H1 (cell line): ENCODE measurements at regions not wholly inside any gene's neighbourhood (a gene's known extent, or its start where the extent isn't known, plus 50 kb on each side); places are given as distances from the start of the nearest gene placed in this dataset.

Experiments
- CTCF ChIA-PET: fragments of 300-600 bp; sonication (Branson Sonifier 250); formaldehyde crosslinking; loops from one replicate; lab custom pipeline; 2021; ENCODE audit not compliant: partially characterized antibody; lab: Charles Lee
- POLR2A ChIA-PET: fragments of 300-600 bp; sonication (Branson Sonifier 250); formaldehyde crosslinking; loops from one replicate; lab custom pipeline; 2021; ENCODE audit warnings: inconsistent platforms; ENCODE audit not compliant: partially characterized antibody; lab: Charles Lee
- DNase-seq, 2 experiments: peaks; one replicate each; pipeline versions ENCODE4 v3.0.0 to v3.0.0-alpha.2; 2010 to 2022; ENCODE audit warnings: low spot score in 2 of 2, low read depth in 1 of 2, mixed read lengths in 1 of 2
- FAIRE-seq: peaks from 2 replicates; lab custom pipeline; 2011; peaks lifted over from hg19 to GRCh38; lab: Jason Lieb, UNC
- H2AFZ ChIP-seq: 2 replicates; pipeline ENCODE4 v1.8.1; 2012; ENCODE audit warnings: low read length, inconsistent platforms
- H2AK5ac ChIP-seq: 2 replicates; pipeline ENCODE4 v1.6.1; 2013; ENCODE audit warnings: low read depth, low read length
- H2BK120ac ChIP-seq: replicated peaks from 2 replicates; pipeline ENCODE3; 2013; ENCODE audit warnings: low read depth, low read length, inconsistent platforms
- H2BK12ac ChIP-seq: 2 replicates; pipeline ENCODE4 v1.6.1; 2013; ENCODE audit warnings: low read depth, low read length
- H2BK15ac ChIP-seq: 2 replicates; pipeline ENCODE4 v1.6.1; 2013; ENCODE audit warnings: low read length
- H2BK20ac ChIP-seq: 2 replicates; pipeline ENCODE4 v1.6.1; 2013; ENCODE audit warnings: low read length
- H2BK5ac ChIP-seq: 2 replicates; pipeline ENCODE4 v1.6.1; 2013; ENCODE audit warnings: low read depth, low read length
- H3K14ac ChIP-seq: 2 replicates; pipeline ENCODE4 v1.6.1; 2013; ENCODE audit warnings: inconsistent platforms; ENCODE audit not compliant: insufficient read length
- H3K18ac ChIP-seq: 2 replicates; pipeline ENCODE4 v1.6.1; 2013; ENCODE audit warnings: low read length; ENCODE audit errors: extremely low read depth
- H3K23ac ChIP-seq: 2 replicates; pipeline ENCODE4 v1.6.1; 2013; ENCODE audit warnings: inconsistent platforms; ENCODE audit not compliant: insufficient read length
- H3K23me2 ChIP-seq: 2 replicates; pipeline ENCODE4 v1.6.1; 2013; ENCODE audit warnings: low read depth, low read length
- H3K27ac ChIP-seq: 2 replicates; pipeline ENCODE4 v1.6.1; 2011; ENCODE audit warnings: low read depth, low read length, inconsistent platforms
- H3K27me3 ChIP-seq, 4 experiments: replicated peaks in 1 of 4; 1 replicate in 1 of 4; 2 replicates in 3 of 4; pipeline versions ENCODE4 v1.6.1 to v1.8.1; 2011 to 2013; ENCODE audit warnings: low read length in 3 of 4, mild to moderate bottlenecking in 3 of 4, inconsistent platforms in 2 of 4, mixed read lengths in 2 of 4, moderate library complexity in 1 of 4; ENCODE audit not compliant: control insufficient read depth in 3 of 4, insufficient read depth in 3 of 4; ENCODE audit errors: extremely low read depth in 1 of 4
- H3K36me3 ChIP-seq, 4 experiments: 2 replicates each; pipeline versions ENCODE4 v1.6.1 to v1.8.1; 2011 to 2013; ENCODE audit warnings: mild to moderate bottlenecking in 4 of 4, low read length in 3 of 4, moderate library complexity in 2 of 4, control low read depth in 1 of 4, inconsistent platforms in 1 of 4; ENCODE audit not compliant: insufficient read depth in 4 of 4, control insufficient read depth in 2 of 4
- H3K4ac ChIP-seq: replicated peaks from 2 replicates; pipeline ENCODE3; 2013; ENCODE audit warnings: low read length, low read depth, mixed read lengths, inconsistent platforms; ENCODE audit not compliant: insufficient read length
- H3K4me1 ChIP-seq, 4 experiments: replicated peaks in 1 of 4; 1 replicate in 1 of 4; 2 replicates in 3 of 4; pipeline versions ENCODE4 v1.6.1 to v1.8.1; 2011 to 2013; ENCODE audit warnings: low read length in 3 of 4, inconsistent platforms in 2 of 4, mixed read lengths in 1 of 4; ENCODE audit not compliant: insufficient read depth in 4 of 4, control insufficient read depth in 3 of 4
- H3K4me2 ChIP-seq, 2 experiments: 2 replicates each; pipeline versions ENCODE4 v1.6.1 to v1.8.1; 2011 to 2013; ENCODE audit warnings: low read depth in 2 of 2, low read length in 2 of 2, control low read depth in 1 of 2, inconsistent platforms in 1 of 2, mild to moderate bottlenecking in 1 of 2; ENCODE audit not compliant: insufficient read depth in 1 of 2
- H3K4me3 ChIP-seq, 4 experiments: fragments of 200-600, 300-600 bp in 1 of 4; sonication (generic), shearing (Covaris generic), sonication (Bioruptor Twin) in 1 of 4; 2 replicates each; pipeline versions ENCODE4 v1.5.1 to v1.8.1; 2011 to 2016; ENCODE audit warnings: low read length in 4 of 4, low read depth in 3 of 4, control low read depth in 2 of 4, inconsistent platforms in 2 of 4, mild to moderate bottlenecking in 2 of 4, mixed read lengths in 1 of 4, moderate library complexity in 1 of 4; ENCODE audit not compliant: insufficient read depth in 2 of 4; ENCODE audit errors: extremely low read depth in 1 of 4
- H3K56ac ChIP-seq: replicated peaks from 2 replicates; pipeline ENCODE3; 2013; ENCODE audit warnings: low read depth, mild to moderate bottlenecking, mixed read lengths, low read length, inconsistent platforms; ENCODE audit not compliant: insufficient read length
- H3K79me1 ChIP-seq: 2 replicates; pipeline ENCODE4 v1.6.1; 2013; ENCODE audit warnings: low read depth, low read length, control low read depth
- H3K79me2 ChIP-seq, 2 experiments: 2 replicates each; pipeline versions ENCODE4 v1.6.1 to v1.8.1; 2012 to 2013; ENCODE audit warnings: low read length in 2 of 2, mild to moderate bottlenecking in 2 of 2, inconsistent platforms in 1 of 2; ENCODE audit not compliant: insufficient read depth in 2 of 2, control insufficient read depth in 1 of 2
- H3K9ac ChIP-seq, 4 experiments: replicated peaks in 1 of 4; 1 replicate in 1 of 4; 2 replicates in 3 of 4; pipeline versions ENCODE4 v1.6.1 to v1.8.1; 2011 to 2013; ENCODE audit warnings: low read depth in 3 of 4, low read length in 3 of 4, control low read depth in 2 of 4, mild to moderate bottlenecking in 2 of 4, moderate library complexity in 2 of 4, inconsistent platforms in 1 of 4; ENCODE audit errors: extremely low read depth in 1 of 4
- H3K9me3 ChIP-seq, 2 experiments: 2 replicates each; pipeline versions ENCODE4 v1.6.1 to v1.8.1; 2012 to 2013; ENCODE audit warnings: mild to moderate bottlenecking in 2 of 2, moderate library complexity in 2 of 2, control low read depth in 1 of 2, inconsistent platforms in 1 of 2, low read depth in 1 of 2, low read length in 1 of 2, mixed read lengths in 1 of 2; ENCODE audit not compliant: insufficient read depth in 2 of 2
- H4K20me1 ChIP-seq, 2 experiments: replicated peaks in 1 of 2; 2 replicates each; pipeline versions ENCODE3 to v1.8.1; 2011 to 2013; ENCODE audit warnings: inconsistent platforms in 2 of 2, low read length in 2 of 2, mild to moderate bottlenecking in 1 of 2; ENCODE audit not compliant: insufficient read depth in 2 of 2, control insufficient read depth in 1 of 2
- H4K5ac ChIP-seq: 2 replicates; pipeline ENCODE4 v1.6.1; 2013; ENCODE audit warnings: low read length, low read depth, mixed read lengths, inconsistent platforms; ENCODE audit not compliant: insufficient read length
- H4K8ac ChIP-seq: 2 replicates; pipeline ENCODE4 v1.8.0; 2013; ENCODE audit warnings: mild to moderate bottlenecking, moderate library complexity, low read length, inconsistent platforms; ENCODE audit not compliant: insufficient read depth; ENCODE audit errors: extremely low read depth
- H4K91ac ChIP-seq: replicated peaks from 2 replicates; pipeline ENCODE3; 2013; ENCODE audit warnings: low read length, mixed read lengths, inconsistent platforms; ENCODE audit not compliant: insufficient read length
- BACH1 ChIP-seq: IDR thresholded peaks from 2 replicates; pipeline ENCODE4 v1.6.1; 2012; ENCODE audit warnings: low read length, improper control_type of control experiment
- BRCA1 ChIP-seq: IDR thresholded peaks from 2 replicates; pipeline ENCODE4 v1.6.1; 2012; ENCODE audit warnings: low read depth, low read length, improper control_type of control experiment
- CEBPB ChIP-seq: IDR thresholded peaks from 2 replicates; pipeline ENCODE4 v1.6.1; 2012; ENCODE audit warnings: low read depth, low read length
- CTBP2 ChIP-seq: IDR thresholded peaks from 2 replicates; pipeline ENCODE4 v1.7.0; 2011; ENCODE audit warnings: borderline replicate concordance, mild to moderate bottlenecking, moderate library complexity, mixed read lengths, low read length; ENCODE audit not compliant: insufficient read depth, insufficient read length
- JUND ChIP-seq: IDR thresholded peaks from 2 replicates; pipeline ENCODE4 v1.6.1; 2011; ENCODE audit warnings: mild to moderate bottlenecking, improper control_type of control experiment, low read length
- KDM4A ChIP-seq: IDR thresholded peaks from one replicate; pipeline ENCODE4 v1.7.1; 2012; ENCODE audit warnings: low read depth, mild to moderate bottlenecking, moderate library complexity, low read length, inconsistent platforms; ENCODE audit not compliant: severe bottlenecking
- NRF1 ChIP-seq: IDR thresholded peaks from 2 replicates; pipeline ENCODE4 v1.6.1; 2011; ENCODE audit warnings: mild to moderate bottlenecking, low read depth, low read length, improper control_type of control experiment
- RBBP5 ChIP-seq: IDR thresholded peaks from 2 replicates; pipeline ENCODE4 v1.7.1; 2012; ENCODE audit warnings: low read depth, mild to moderate bottlenecking, inconsistent platforms, low read length, moderate library complexity, borderline replicate concordance
- RFX5 ChIP-seq: IDR thresholded peaks from 2 replicates; pipeline ENCODE4 v1.6.1; 2011; ENCODE audit warnings: low read depth, low read length, improper control_type of control experiment, borderline replicate concordance
- WGBS, 2 experiments: shearing (Covaris generic) in 1 of 2; methylation state at CpG; one replicate each; pipeline versions ENCODE4 v1.1.6 to v1.1.7; 2013 to 2015; ENCODE audit warnings: low lambda C conversion rate in 2 of 2, mixed read lengths in 2 of 2, inconsistent platforms in 1 of 2, low coverage in 1 of 2, missing lambda C conversion rate in 1 of 2; ENCODE audit not compliant: insufficient replicate concordance in 2 of 2, insufficient coverage in 1 of 2, insufficient read length in 1 of 2; ENCODE audit errors: extremely low coverage in 1 of 2, missing lambda C conversion rate in 1 of 2; 5-methylcytosine and 5-hydroxymethylcytosine counted together

DNA sequence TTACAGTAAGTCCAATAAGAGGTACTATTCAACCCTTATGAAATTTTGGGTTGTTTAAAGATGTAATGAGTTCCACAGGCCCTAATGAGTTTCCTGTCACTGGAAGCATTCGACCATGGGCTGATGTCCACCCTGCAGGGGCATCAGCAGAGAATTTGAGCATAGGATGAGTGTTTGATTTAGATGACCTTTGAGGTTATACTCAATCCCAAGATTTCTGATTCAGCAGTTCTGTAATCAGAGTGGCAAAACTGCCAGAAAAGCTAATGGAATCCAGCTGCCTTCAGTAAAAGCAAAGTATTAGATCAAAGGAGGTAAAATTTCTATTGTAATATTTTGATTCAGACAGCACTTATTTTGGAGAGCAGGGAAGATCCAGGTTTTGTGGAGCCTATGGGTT, 68.3 kb downstream of the COX7C start:
- no peak overlapping the region for H4K8ac ChIP-seq
- no peak overlapping the region for H2BK12ac ChIP-seq
- H2AFZ ChIP-seq = no peak overlapping the region
- ChIA-PET CTCF (no interaction called here), POLR2A (no interaction called here)
- FAIRE-seq = no peak
- H2BK120ac ChIP-seq = no peak overlapping the region
- H3K36me3 ChIP-seq = no peaks in the 10 kb centered on the region
- no peak overlapping the region for H2BK20ac ChIP-seq
- H3K27me3 ChIP-seq = peaks cover 0 to 2% (median 0%) of the 10 kb centered on the region in 4 experiments; a peak in 1 of 7 replicates
- no peak overlapping the region for H3K9ac ChIP-seq
- 96% methylated on average over 1 of the region's 1 CpG; no CpG with 5 or more reads in 1 of the 2 experiments for WGBS, 2 experiments
- H4K20me1 ChIP-seq = no peaks in the 10 kb centered on the region
- H3K4me3 ChIP-seq = no peak overlapping the region
- no peaks in the 10 kb centered on the region for H3K79me1 ChIP-seq
- H3K4ac ChIP-seq = no peak overlapping the region
- H3K18ac ChIP-seq = no peak overlapping the region
- no peaks in the 10 kb centered on the region for H3K79me2 ChIP-seq
- H3K27ac ChIP-seq = no peak overlapping the region
- no peak overlapping the region for H2BK5ac ChIP-seq
- DNase-seq = no peak
- no peak overlapping the region for H3K56ac ChIP-seq
- no peaks in the 10 kb centered on the region for H3K4me1 ChIP-seq
- no peak overlapping the region for H3K14ac ChIP-seq
- no peak overlapping the region for H4K91ac ChIP-seq
- no peak overlapping the region for H3K4me2 ChIP-seq
- H3K23me2 ChIP-seq = no peaks in the 10 kb centered on the region
- H3K9me3 ChIP-seq = no peaks in the 10 kb centered on the region
- H4K5ac ChIP-seq = no peak overlapping the region
- no peak overlapping the region for H2BK15ac ChIP-seq
- no peak overlapping the region for H3K23ac ChIP-seq
- no peak overlapping the region for H2AK5ac ChIP-seq
- TF ChIP-seq RFX5 = no peak
- TF ChIP-seq JUND = no peak
- no peak for TF ChIP-seq BRCA1
- no peak for TF ChIP-seq CEBPB
- no peak for TF ChIP-seq BACH1
- TF ChIP-seq KDM4A = no peak
- no peak for TF ChIP-seq NRF1
- no peak for TF ChIP-seq RBBP5
- TF ChIP-seq CTBP2 = no peak
